Astrocyte of the hippocampus (primary cell): ENCODE measurements at regions not wholly inside any gene's neighbourhood (a gene's known extent, or its start where the extent isn't known, plus 50 kb on each side); places are given as distances from the start of the nearest gene placed in this dataset.
A peak's percentile ranks its signal among the peaks of the same experiment; 100 is the strongest.
"Not testable (repeated sequence)": the region's sequence is repeated elsewhere in the genome, so short reads cannot be mapped to it uniquely, and the experiment has no call there.

Experiments used
- DNase-seq: peaks from one replicate; pipeline ENCODE4 v3.0.0; 2011; ENCODE audit warnings: low read depth, low spot score

DNA sequence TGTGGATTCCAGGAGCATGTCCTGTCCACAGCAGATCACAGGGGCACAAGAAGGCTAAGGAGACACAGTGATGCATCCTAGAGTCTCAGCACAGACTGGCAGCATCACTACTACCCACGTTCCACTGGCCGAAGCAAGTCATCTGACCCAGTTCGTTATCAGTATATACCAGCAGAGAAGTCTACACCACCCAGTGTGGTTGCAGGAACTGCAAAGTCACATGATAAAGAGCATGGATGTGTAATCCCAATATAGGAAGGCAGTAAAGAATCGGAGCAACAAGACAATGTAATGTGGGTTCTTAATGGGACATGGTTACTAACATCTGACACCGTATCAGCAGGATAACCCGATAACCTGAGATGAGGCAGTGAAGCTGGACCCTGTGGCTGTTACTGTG lies 246.6 kb downstream of the RRAGC start:
- DNase-seq, result no peak

DNA sequence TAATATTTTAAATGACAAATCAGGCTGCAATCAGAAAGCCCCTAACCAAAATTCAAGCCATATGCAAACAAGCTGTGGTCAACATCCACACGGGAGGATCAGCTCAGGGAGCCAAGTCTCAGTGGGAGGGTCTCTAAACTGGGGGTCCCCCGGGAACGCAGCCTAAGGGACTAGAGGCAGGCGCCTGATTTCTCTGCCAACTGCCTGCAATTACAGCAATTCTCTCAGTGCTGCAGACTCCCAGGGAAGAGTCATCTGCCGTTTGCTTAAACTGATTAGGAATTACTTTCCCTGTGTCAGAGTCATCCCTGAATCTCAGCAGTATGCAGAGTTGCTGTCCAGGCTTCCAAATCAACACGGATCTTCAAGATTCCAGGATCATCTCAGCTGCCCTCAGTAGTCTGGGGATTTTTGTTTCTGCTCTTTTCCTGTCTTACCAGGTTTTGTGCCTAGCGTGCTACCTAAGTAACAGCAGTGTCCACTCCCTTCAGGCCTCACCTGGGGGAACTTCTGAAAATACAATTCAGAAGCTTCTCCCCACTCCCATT lies 247.8 kb downstream of the RRAGC start:
- DNase-seq, result no peak

GRCh38 chr1:38609166-38610025 lies 250.2 kb downstream of the RRAGC start:
- DNase-seq, result no peak

DNA sequence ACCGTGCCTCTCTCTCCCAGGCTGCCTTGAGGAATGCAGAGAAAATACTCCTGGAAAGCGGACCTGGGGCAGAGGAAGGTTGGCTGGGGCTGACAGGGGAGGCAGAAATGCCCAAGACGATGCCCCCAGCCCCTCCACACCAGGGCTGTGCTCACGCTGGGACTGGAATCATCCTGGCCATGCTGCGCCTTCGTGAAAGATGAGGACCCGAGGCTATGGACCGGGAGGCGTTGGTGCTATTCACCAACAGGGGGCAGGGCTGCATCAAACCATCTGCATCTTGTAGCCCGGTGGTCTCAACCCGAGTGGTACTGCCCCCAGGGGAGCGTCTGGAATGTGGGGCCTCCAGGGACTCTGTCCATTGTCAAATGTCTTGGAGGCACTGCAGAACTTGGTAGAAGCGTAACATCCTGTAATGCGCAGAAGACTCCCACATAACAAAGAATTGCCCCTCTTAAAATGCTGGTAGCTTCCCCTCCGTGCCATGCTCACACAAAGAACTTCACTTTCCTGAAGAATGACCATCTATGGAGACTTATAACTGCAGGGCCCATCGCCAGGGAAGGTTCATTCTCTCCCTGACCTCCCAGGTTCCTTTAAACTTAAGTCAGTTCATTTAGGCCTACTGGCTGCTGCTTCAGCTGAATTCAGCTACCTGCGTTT lies 251.2 kb downstream of the RRAGC start:
- DNase-seq, result peak; percentile 34

DNA sequence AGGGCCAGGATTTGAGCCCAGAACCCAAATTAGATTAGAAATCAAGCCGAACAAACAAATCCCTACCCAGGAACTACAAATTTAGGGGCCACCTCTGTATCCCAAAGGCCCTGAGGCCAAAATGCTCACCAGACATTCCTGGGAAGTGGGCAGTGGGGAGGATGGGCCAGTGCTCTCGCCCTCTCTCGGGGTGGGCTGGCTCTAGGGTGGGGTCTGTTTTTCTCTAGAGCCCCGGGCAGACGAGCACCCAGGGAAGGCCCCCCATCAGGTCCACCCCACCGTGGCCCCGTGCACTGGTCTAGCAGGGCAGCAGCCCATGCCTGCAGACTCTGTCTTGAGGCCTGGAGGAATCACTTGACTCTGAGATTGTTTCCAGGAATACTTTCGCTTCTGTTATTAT lies 252.0 kb downstream of the RRAGC start:
- DNase-seq, result no peak

GRCh38 chr1:38605063-38605462 lies 254.5 kb downstream of the RRAGC start:
- no peak for DNase-seq

DNA sequence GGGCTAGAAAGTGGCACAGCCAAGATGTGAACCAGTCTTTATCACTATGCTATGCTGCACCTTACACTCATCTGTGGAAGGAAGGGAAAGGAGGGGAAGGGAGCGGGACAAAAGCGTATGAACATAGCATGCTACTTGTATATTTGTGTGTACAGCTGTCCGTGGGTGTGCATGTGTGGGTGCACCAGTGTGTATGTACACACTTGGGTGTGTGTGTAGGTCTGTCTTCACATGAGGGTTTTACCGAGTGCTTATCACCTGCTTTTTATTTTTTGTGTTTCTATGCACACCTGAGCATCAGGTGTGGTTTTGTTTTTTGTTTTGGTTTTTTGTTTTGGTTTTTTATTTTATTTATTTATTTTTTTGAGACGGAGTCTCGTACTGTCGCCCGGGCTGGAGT lies 255.7 kb downstream of the RRAGC start:
- no peak for DNase-seq

DNA sequence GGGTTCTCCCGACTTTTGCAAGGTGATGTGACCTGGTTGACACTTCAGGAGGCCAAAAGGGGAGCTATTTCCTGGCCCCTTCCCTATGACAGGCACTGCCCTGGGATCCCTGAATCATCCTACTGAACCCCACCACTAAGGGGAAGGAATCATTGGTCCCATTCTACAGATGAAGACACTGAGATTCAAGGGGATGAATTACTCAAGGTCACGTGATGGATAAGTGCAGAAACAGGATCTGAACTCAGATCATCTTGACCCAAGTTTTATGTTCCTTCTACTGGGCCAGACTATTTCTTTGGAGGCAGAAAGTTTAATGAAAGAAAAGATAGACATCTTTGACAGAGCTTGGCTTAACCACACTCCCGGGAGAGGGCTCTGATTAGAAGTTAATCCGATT lies 258.7 kb downstream of the RRAGC start:
- no peak for DNase-seq

DNA sequence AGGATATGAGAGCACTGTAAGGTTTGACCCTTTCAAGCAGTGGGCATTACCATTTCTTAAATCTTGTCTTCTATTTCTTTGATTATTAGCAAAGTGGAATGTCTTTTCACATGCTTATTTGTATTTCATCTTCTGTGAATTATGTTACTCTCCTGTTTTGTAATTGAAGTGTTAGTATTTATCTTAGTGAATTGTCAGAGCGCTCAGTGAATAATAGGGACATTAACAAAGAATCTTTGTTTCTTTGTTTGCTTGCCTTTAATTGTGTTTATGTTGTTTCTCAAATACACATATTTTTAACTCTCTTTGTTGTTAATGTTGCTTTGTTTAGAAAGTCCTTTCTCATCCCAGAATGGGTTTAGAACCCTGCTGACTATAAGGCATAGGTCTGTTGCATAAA lies 259.3 kb downstream of the RRAGC start:
- DNase-seq, result no peak

GRCh38 chr1:38598118-38598517 lies 261.5 kb downstream of the RRAGC start:
- DNase-seq, result no peak

DNA sequence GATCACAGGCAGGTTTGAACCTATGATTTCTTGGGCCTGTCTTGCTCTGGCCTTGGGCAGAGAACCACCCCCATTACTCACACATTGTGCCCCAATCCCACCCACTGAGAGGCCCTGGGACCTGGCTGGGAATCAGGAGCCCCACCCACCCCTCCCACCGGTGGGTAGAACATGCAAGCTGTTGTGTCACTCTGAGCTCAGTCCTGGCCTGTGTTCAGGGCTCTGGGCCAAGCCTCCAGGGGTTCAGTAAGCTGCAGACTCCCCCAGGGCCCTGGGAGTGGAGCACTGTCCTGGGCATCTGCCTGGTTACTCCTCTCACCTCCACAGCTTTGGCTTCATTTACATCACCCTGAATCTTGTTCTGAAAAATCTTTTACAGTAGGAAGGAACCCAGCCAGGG lies 270.5 kb downstream of the RRAGC start:
- DNase-seq, result peak; percentile 69

DNA sequence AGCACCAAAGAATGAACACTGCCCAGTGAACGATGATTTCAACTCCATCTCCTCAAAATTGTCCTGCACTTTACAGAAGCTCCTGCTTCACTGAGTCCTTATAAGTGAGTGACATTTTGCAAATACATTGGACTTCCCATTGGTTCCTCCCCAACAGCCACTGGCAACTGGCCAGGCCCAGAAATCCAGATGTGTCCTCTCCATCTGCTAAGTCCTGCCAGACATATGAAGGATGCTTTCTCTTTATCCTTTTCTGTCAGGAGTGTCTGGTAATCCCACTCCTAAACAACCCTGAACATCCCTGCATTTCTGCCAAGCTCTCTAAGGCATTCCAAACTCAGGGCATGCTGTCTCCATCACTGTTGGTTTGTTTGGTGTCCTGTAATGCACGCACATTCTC lies 271.8 kb downstream of the RRAGC start:
- no peak for DNase-seq

DNA sequence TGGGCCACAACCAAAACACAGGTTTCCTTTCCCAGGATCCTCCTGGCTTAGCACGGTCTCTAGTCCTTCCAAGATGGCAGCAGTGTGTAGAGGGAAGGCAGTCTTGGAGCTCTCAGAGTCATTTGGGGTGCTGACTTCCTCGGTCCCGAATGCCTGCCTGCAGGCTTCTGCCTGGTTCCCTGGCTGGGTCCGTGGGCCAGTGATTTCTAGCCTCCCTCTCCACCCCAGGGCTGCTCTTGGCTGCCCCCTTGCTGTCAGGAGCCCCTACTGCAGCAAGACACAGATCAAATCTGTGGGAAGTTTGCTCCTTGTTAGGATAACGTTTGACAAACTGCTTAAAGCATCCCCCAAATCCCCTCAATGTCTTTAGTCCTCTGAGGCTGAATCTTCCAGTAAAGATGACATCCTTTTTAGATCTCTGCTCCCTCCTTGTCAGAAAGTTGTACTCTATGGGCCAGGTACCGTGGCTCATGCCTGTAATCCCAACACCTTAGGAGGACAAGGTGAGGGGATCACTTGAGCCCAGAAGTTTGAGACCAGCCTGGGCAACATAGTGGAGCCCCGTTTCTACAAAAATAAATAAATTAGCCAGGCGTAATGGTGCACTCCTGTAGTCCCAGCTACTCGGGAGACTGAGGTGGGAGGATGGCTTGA lies 272.5 kb downstream of the RRAGC start:
- peak; percentile 60 for DNase-seq

DNA sequence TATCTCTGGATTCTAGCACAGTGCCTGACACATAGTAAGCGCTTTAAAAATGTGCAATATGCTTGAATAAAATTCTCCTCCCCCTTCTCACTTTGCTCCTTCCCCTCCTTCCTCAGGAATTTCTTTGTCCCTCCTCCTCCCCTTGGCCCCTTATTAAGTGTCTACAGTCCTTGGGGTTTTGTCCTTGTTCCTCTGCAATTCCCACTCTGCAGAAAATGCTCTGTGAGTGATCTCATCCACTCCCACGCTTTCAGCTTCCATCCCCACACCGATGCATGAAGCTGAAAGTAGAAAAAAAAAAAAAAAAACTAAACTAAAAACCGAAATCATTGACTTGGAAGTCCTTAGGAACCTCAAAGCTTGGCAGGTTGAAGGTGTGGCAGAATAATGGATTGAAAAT lies 273.6 kb downstream of the RRAGC start:
- no peak for DNase-seq

- DNase-seq, result no peak
These were observed 274.1 kb downstream of the RRAGC start for GRCh38 chr1:38585460-38585859.

GRCh38 chr1:38584448-38585355 lies 274.9 kb downstream of the RRAGC start:
- DNase-seq, result no peak

DNA sequence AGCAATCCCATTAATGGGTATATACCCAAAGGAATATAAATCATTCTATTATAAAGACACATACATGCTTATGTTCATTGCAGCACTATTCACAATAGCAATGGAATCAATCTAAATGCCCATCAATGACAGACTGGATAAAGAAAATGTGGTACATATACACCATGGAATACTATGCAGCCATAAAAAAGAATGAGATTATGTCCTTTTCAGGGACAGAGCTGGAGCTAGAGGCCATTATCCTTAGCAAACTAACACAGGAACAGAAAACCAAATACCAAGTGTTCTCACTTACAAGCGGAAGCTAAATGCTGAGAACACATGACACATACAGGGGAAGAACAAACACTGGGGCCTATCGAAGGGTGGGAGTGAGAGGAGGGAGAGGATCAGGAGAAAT lies 276.3 kb downstream of the RRAGC start:
- DNase-seq, result not testable (repeated sequence)

DNA sequence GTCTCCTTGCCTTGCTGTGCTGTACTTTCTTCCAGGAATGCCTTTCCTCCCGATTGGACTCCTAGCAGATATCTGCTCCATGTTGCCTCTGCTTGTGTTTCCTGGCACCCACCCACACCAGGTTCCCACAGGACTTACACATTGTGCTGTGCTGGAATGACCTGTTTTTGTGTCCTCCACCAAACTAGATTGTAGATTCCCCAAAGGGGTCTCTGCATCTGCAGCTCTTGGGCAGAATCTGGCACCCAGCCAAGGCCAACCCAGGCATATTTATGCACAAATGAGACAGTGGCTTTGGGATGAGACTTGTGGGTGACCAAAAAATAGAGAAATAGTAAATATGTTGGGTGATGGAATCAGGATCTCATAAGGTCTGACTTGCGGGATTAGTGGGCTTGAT lies 278.2 kb downstream of the RRAGC start:
- DNase-seq, result peak; percentile 24

GRCh38 chr1:38580594-38580993 lies 279.0 kb downstream of the RRAGC start:
- DNase-seq, result peak; percentile 82

GRCh38 chr1:38579056-38579455 lies 280.5 kb downstream of the RRAGC start:
- no peak for DNase-seq

DNA sequence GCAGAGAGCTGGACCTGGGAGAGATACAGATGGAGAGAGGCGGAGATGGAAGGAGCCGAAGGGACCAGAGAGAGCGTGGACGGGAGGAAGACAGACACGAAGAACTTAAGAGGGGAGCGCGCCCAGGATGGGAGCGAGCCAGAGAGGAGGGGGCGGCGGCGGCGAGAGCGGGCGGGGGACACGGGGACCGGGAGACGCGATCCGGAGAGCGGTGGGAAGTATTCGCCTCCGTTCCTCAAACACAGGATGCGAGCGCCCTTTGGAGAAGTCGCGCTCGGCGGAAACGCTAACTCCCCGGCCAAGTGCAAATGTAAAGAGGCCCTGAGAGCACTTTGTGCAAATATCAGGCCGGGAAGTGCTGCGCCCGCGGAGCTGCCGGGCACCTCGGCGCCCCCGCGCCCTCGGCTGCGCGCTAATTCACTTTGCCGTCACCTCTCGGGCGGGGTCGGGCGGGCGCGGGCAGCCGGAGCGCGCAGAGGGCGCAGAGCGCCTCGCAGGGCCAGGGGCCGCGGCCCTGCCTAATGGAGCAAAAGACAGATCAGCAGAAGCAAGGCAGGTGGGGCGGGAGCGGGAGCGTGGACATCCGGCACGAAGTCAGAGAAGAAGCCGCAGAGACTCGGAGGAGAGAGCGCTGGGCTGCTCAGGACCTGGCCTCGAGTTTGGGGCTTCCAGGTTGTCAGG lies 281.2 kb downstream of the RRAGC start:
- peak; percentile 55 for DNase-seq
